ENCODE measurements at regions not wholly inside any gene's neighbourhood (a gene's known extent, or its start where the extent isn't known, plus 50 kb on each side); places are given as distances from the start of the nearest gene placed in this dataset.

DNA sequence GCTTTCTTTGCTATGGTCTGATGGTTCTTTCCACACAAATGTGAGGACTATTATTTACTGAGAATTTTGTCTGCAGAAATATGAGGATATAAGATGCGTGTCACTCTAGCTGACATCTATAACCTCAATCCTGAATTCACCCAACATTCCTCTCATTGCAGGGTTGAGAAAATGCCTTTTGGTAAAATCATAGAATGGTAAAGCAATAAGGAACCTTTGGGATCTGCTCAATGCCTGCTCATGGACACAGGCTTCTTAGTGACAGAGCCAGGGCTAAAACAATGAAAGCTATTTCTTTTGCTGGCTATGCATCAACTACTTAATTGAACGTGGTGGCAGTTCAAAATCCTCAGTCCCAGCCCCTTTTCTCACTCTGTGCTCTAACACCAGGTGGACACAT lies 199.6 kb downstream of the GAS1 start:
- DNase-seq = no peak
- no peak for TF ChIP-seq CTCF (IDR thresholded peaks at IDR 0.05)
- H3K9me3 ChIP-seq = no peaks in the 10 kb centered on the region
- H3K27ac ChIP-seq = no peak overlapping the region
- H3K4me1 ChIP-seq = no peaks in the 10 kb centered on the region
- intact Hi-C loops (cut with DNase I) = loop anchor here in 1 of 2 donors (10.0 kb wide), 1 partner anchor 57 kb away; no protein-coding TSS in a partner anchor
- H3K27me3 ChIP-seq (ENCODE audit: insufficient read depth in 3 of 3, low read length in 2 of 3) = no peaks in the 10 kb centered on the region
- no peaks in the 10 kb centered on the region for H3K36me3 ChIP-seq (ENCODE audit: insufficient read depth in 1 of 2, low read depth in 1 of 2)
- no peak for ATAC-seq
- 53 to 66% (median 55%) methylated on average over 2 of the region's 2 CpGs for WGBS, 3 donors
- no peak overlapping the region for H3K4me3 ChIP-seq

- DNase-seq (no peak), ATAC-seq (peak in 3 of 4 donors; percentile 30 to 59 (median 50))
- intact Hi-C loops (cut with DNase I) = loop anchor here in 1 of 2 donors (10.0 kb wide), 1 partner anchor 63 kb away; no protein-coding TSS in a partner anchor
- no peaks in the 10 kb centered on the region for H3K4me1 ChIP-seq
- H3K4me3 ChIP-seq = no peak overlapping the region
- no peak for TF ChIP-seq CTCF (IDR thresholded peaks at IDR 0.05)
- no peak overlapping the region for H3K27ac ChIP-seq
- no peaks in the 10 kb centered on the region for H3K27me3 ChIP-seq (ENCODE audit: insufficient read depth in 3 of 3, low read length in 2 of 3)
- no peaks in the 10 kb centered on the region for H3K9me3 ChIP-seq
- H3K36me3 ChIP-seq (ENCODE audit: insufficient read depth in 1 of 2, low read depth in 1 of 2) = no peaks in the 10 kb centered on the region
- WGBS, 3 donors = 38 to 47% (median 39%) methylated on average over 8 of the region's 8 CpGs
Observed at GRCh38 chr9:86741311-86742208, 205.7 kb downstream of the GAS1 start.

GRCh38 chr9:86735772-86736458 lies 211.4 kb downstream of the GAS1 start:
- intact Hi-C loops (cut with DNase I) = no loop called here

DNA sequence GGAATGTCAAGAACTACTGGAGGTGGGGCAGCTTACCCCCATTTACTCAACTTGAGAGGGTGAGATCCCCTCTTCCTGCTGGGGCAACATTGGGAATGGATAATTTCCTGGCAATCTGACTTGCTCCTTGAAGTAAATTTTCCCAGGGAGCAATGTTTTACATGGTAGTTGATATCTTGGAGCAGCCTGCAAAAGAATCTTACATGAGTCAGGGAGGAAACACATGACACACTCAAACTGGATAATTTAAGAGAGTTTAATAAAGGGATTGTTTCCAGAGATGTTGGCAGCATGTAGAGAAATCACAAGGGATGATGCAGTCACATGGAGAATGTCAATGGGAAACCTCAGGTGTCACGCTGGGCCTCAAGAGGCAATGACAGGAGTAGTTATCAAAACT lies 212.5 kb downstream of the GAS1 start:
- intact Hi-C loops (cut with DNase I) = no loop called here
- no peaks in the 10 kb centered on the region for H3K4me1 ChIP-seq
- no peaks in the 10 kb centered on the region for H3K9me3 ChIP-seq
- DNase-seq (no peak), ATAC-seq (no peak)
- no peaks in the 10 kb centered on the region for H3K36me3 ChIP-seq (ENCODE audit: insufficient read depth in 1 of 2, low read depth in 1 of 2)
- H3K4me3 ChIP-seq = no peak overlapping the region
- no peaks in the 10 kb centered on the region for H3K27me3 ChIP-seq (ENCODE audit: insufficient read depth in 3 of 3, low read length in 2 of 3)
- WGBS, 3 donors = 85 to 100% (median 96%) methylated on average over 1 of the region's 1 CpG
- TF ChIP-seq CTCF (IDR thresholded peaks at IDR 0.05) = no peak
- H3K27ac ChIP-seq = no peak overlapping the region

More at GRCh38 chr9:86735772-86736458, 211.4 kb downstream of the GAS1 start:
- no peak overlapping the region for H3K4me3 ChIP-seq
- no peak overlapping the region for H3K27ac ChIP-seq
- no peaks in the 10 kb centered on the region for H3K4me1 ChIP-seq
- DNase-seq (no peak), ATAC-seq (no peak)
- H3K36me3 ChIP-seq (ENCODE audit: insufficient read depth in 1 of 2, low read depth in 1 of 2) = no peaks in the 10 kb centered on the region
- H3K9me3 ChIP-seq = no peaks in the 10 kb centered on the region
- TF ChIP-seq CTCF (IDR thresholded peaks at IDR 0.05) = no peak
- 82 to 98% (median 94%) methylated on average over 6 of the region's 6 CpGs for WGBS, 3 donors
- H3K27me3 ChIP-seq (ENCODE audit: insufficient read depth in 3 of 3, low read length in 2 of 3) = no peaks in the 10 kb centered on the region
